ENCODE measurements at regions not wholly inside any gene's neighbourhood (a gene's known extent, or its start where the extent isn't known, plus 50 kb on each side); places are given as distances from the start of the nearest gene placed in this dataset.

- Mint-ChIP-seq H3K4me3 (no peak overlapping the region), H3K27ac (no peak overlapping the region)
- no peak for TF ChIP-seq CTCF (IDR thresholded peaks at IDR 0.05)
Measured at GRCh38 chr3:66761093-66761780, 236.9 kb upstream of the KBTBD8 start.

GRCh38 chr3:66762916-66763693 lies 235.0 kb upstream of the KBTBD8 start:
- ChIA-PET POLR2A (no interaction called here), CTCF (no interaction called here)

More at GRCh38 chr3:66761093-66761780, 236.9 kb upstream of the KBTBD8 start:
- CTCF ChIA-PET = no interaction called here
- intact Hi-C loops (cut with micrococcal nuclease) = no loop called here
- no peaks in the 10 kb centered on the region for H3K36me3 Mint-ChIP-seq (ENCODE audit: low read depth)
- no peak for ATAC-seq
- POLR2A ChIA-PET = interaction anchor here (0.7 kb wide), 1 partner anchor 139 kb away, joined by 5 read pairs; no protein-coding TSS in a partner anchor
- no peaks in the 10 kb centered on the region for H3K4me1 Mint-ChIP-seq (ENCODE audit: low read depth)
- H3K27me3 Mint-ChIP-seq = no peaks in the 10 kb centered on the region
- H3K9me3 Mint-ChIP-seq = peaks cover 5% of the 10 kb centered on the region
- no peak for DNase-seq

GRCh38 chr3:66778107-66778506 lies 220.0 kb upstream of the KBTBD8 start:
- ChIA-PET CTCF (no interaction called here), POLR2A (no interaction called here)
- Mint-ChIP-seq H3K27ac (no peak overlapping the region), H3K36me3 (ENCODE audit: low read depth) (no peaks in the 10 kb centered on the region), H3K4me3 (no peak overlapping the region), H3K9me3 (no peaks in the 10 kb centered on the region), H3K4me1 (ENCODE audit: low read depth) (no peaks in the 10 kb centered on the region), H3K27me3 (peaks cover 8% of the 10 kb centered on the region)
- no peak for ATAC-seq
- TF ChIP-seq CTCF (IDR thresholded peaks at IDR 0.05) = no peak
- intact Hi-C loops (cut with micrococcal nuclease) = no loop called here
- DNase-seq = no peak

More at GRCh38 chr3:66762916-66763693, 235.0 kb upstream of the KBTBD8 start:
- Mint-ChIP-seq H3K36me3 (ENCODE audit: low read depth) (no peaks in the 10 kb centered on the region), H3K27ac (no peak overlapping the region), H3K4me3 (no peak overlapping the region), H3K9me3 (peaks cover 5% of the 10 kb centered on the region), H3K4me1 (ENCODE audit: low read depth) (no peaks in the 10 kb centered on the region), H3K27me3 (no peaks in the 10 kb centered on the region)
- ATAC-seq = no peak
- TF ChIP-seq CTCF (IDR thresholded peaks at IDR 0.05) = no peak
- DNase-seq = no peak
- intact Hi-C loops (cut with micrococcal nuclease) = no loop called here

- intact Hi-C loops (cut with micrococcal nuclease) = no loop called here
- Mint-ChIP-seq H3K9me3 (no peaks in the 10 kb centered on the region), H3K4me1 (ENCODE audit: low read depth) (no peaks in the 10 kb centered on the region), H3K27ac (no peak overlapping the region), H3K4me3 (no peak overlapping the region), H3K27me3 (peaks cover 9% of the 10 kb centered on the region), H3K36me3 (ENCODE audit: low read depth) (no peaks in the 10 kb centered on the region)
- TF ChIP-seq CTCF (IDR thresholded peaks at IDR 0.05) = no peak
- DNase-seq (no peak), ATAC-seq (peak; percentile 45)
- CTCF ChIA-PET = no interaction called here
- POLR2A ChIA-PET = no interaction called here
Measured at GRCh38 chr3:66778777-66779176, 219.3 kb upstream of the KBTBD8 start.

- intact Hi-C loops (cut with micrococcal nuclease) = no loop called here
- H3K4me1 Mint-ChIP-seq (ENCODE audit: low read depth) = no peaks in the 10 kb centered on the region
- CTCF ChIA-PET = no interaction called here
- no peaks in the 10 kb centered on the region for H3K9me3 Mint-ChIP-seq
- no peak for TF ChIP-seq CTCF (IDR thresholded peaks at IDR 0.05)
- H3K27ac Mint-ChIP-seq = no peak overlapping the region
- DNase-seq (no peak), ATAC-seq (no peak)
- H3K36me3 Mint-ChIP-seq (ENCODE audit: low read depth) = no peaks in the 10 kb centered on the region
- no peak overlapping the region for H3K4me3 Mint-ChIP-seq
- POLR2A ChIA-PET = no interaction called here
- H3K27me3 Mint-ChIP-seq = peaks cover 3% of the 10 kb centered on the region
Measured at GRCh38 chr3:66785191-66785909, 212.8 kb upstream of the KBTBD8 start.

All from activated CD8-positive, alpha-beta T cell treated with anti-CD3 and anti-CD28 coated beads for 36 hours (primary cell).